ENCODE measurements at regions not wholly inside any gene's neighbourhood (a gene's known extent, or its start where the extent isn't known, plus 50 kb on each side); places are given as distances from the start of the nearest gene placed in this dataset.

GRCh38 chr6:135699705-135700104, 151.8 kb upstream of the PDE7B start:
- in situ Hi-C loops (cut with MboI; ENCODE audit: low pct_unique_long_range_greater_than_20kb, low sequenced_read_pairs, unreplicated experiment): loop anchor here (25.0 kb wide), 1 partner anchor 513 kb away; no protein-coding TSS in a partner anchor
- TF ChIP-seq CTCF (IDR thresholded peaks at IDR 0.05; ENCODE audit: extremely low read depth, insufficient read depth, missing control alignments): no peak
- no peak for DNase-seq (ENCODE audit: low spot score)

DNA sequence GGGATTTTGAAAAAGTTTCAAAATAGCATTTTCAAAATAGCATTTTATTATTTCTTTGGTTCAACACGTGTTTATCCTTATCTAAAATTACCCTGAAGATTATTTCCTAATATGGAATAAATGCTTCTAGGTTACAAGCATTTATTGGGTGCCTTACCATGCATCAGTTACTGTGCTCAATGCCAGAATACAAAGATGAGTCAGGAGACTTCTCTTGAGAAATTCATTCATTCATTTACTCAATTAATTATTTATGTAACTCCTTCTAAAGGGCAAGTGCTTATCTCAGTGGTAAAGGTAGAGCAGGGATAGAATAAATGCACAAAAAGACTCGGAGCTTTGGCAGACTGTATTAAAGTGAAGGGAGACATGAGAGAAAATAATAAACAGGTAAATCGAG, 150.1 kb upstream of the PDE7B start:
- in situ Hi-C loops (cut with MboI; ENCODE audit: low pct_unique_long_range_greater_than_20kb, low sequenced_read_pairs, unreplicated experiment): no loop called here
- DNase-seq (ENCODE audit: low spot score): no peak

DNA sequence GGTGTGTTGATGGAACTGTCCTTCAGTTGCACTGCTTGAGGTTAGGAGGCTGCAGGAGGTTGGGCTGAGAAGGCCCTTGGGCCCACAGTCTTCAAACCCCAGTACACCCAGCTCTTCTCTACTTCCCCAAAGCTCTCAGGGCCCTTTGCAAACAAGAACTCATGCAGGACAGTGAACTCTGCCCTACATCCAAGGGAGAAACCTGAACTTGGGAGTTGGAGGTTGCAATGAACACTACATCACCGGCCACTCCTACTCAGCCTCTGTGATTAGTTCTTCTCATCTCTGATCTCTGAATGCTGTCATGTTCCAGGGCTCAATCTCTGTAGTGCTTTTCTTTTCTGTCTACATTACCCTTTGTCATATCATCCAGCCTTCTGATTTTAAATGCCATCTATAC, 148.5 kb upstream of the PDE7B start:
- TF ChIP-seq CTCF (IDR thresholded peaks at IDR 0.05; ENCODE audit: extremely low read depth, insufficient read depth, missing control alignments): no peak
- no peak for DNase-seq (ENCODE audit: low spot score)
- in situ Hi-C loops (cut with MboI; ENCODE audit: low pct_unique_long_range_greater_than_20kb, low sequenced_read_pairs, unreplicated experiment): no loop called here

More for the DNA sequence above, 150.1 kb upstream of the PDE7B start:
- TF ChIP-seq CTCF (IDR thresholded peaks at IDR 0.05; ENCODE audit: extremely low read depth, insufficient read depth, missing control alignments): no peak

DNA sequence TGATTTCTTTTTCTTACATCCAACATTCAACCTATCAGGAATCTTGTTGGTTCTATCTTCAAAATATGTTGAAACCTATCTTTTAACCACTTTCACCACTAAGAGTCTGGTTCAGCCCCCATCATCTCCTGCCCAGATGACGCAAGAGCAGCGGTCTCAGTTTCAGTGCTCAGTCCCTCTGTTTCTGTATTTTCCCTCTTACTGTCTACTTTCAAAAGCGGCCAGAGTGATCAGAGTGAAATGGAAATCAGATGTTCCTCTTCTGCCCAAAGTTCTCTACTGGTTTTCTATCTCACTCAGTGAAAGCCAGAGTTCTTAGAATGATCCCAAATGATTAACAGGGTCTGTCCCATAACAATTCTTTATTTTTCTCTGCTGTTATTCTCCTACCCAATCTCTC, 147.9 kb upstream of the PDE7B start:
- in situ Hi-C loops (cut with MboI; ENCODE audit: low pct_unique_long_range_greater_than_20kb, low sequenced_read_pairs, unreplicated experiment): no loop called here
- DNase-seq (ENCODE audit: low spot score): peak; percentile 45
- no peak for TF ChIP-seq CTCF (IDR thresholded peaks at IDR 0.05; ENCODE audit: extremely low read depth, insufficient read depth, missing control alignments)

GRCh38 chr6:135707426-135707825, 144.1 kb upstream of the PDE7B start:
- in situ Hi-C loops (cut with MboI; ENCODE audit: low pct_unique_long_range_greater_than_20kb, low sequenced_read_pairs, unreplicated experiment): no loop called here
- TF ChIP-seq CTCF (IDR thresholded peaks at IDR 0.05; ENCODE audit: extremely low read depth, insufficient read depth, missing control alignments): no peak
- DNase-seq (ENCODE audit: low spot score): no peak

DNA sequence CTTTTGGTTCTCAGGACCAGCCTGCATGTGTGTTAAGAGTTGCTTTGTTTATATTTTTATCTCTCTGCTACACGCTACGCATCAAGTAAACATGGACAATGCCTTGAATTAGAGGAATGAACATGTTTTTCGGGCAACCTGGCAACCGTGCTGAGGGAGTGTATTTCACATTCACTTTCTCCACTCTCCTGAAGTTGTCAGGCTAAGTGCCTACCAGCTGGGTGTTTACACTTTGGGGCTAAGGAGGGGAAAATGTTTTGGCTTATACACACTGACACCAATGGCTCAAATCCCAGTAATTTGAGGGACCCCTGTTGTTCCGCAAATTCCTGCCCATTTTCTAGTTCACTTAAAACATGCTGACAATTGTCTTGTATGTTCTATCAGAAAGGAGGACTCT, 141.5 kb upstream of the PDE7B start:
- no peak for TF ChIP-seq CTCF (IDR thresholded peaks at IDR 0.05; ENCODE audit: extremely low read depth, insufficient read depth, missing control alignments)
- DNase-seq (ENCODE audit: low spot score): no peak
- in situ Hi-C loops (cut with MboI; ENCODE audit: low pct_unique_long_range_greater_than_20kb, low sequenced_read_pairs, unreplicated experiment): no loop called here

- no peak for DNase-seq (ENCODE audit: low spot score)
- TF ChIP-seq CTCF (IDR thresholded peaks at IDR 0.05; ENCODE audit: extremely low read depth, insufficient read depth, missing control alignments): no peak
- in situ Hi-C loops (cut with MboI; ENCODE audit: low pct_unique_long_range_greater_than_20kb, low sequenced_read_pairs, unreplicated experiment): no loop called here
Measured at GRCh38 chr6:135722190-135722589, 129.3 kb upstream of the PDE7B start.

Measured in GM13977 (cell line).